Activated gamma-delta T cell treated with anti-CD3 and anti-CD28 coated beads, Interleukin-2, amount 50 U/mL, for 16 hours (primary cell): ENCODE measurements at regions not wholly inside any gene's neighbourhood (a gene's known extent, or its start where the extent isn't known, plus 50 kb on each side); places are given as distances from the start of the nearest gene placed in this dataset.

Experiments
- DNase-seq: peaks from one replicate; pipeline ENCODE4 v3.0.0-alpha.2; 2020; ENCODE audit warnings: low read depth

GRCh38 chr12:41762691-41763090 is 382.0 kb downstream of the GXYLT1 start:
- DNase-seq, result no peak

GRCh38 chr12:41745593-41745992 is 399.1 kb downstream of the GXYLT1 start:
- no peak for DNase-seq

GRCh38 chr12:41743835-41744234 is 400.8 kb downstream of the GXYLT1 start:
- no peak for DNase-seq

- DNase-seq, result no peak
Observed at GRCh38 chr12:41739066-41739465, 405.6 kb downstream of the GXYLT1 start.

- no peak for DNase-seq
Observed at GRCh38 chr12:41737423-41737822, 407.3 kb downstream of the GXYLT1 start.

GRCh38 chr12:41736436-41736835 is 408.2 kb downstream of the GXYLT1 start:
- no peak for DNase-seq

GRCh38 chr12:41731691-41732090 is 413.0 kb downstream of the GXYLT1 start:
- DNase-seq, result no peak

GRCh38 chr12:41731061-41731460 is 413.6 kb downstream of the GXYLT1 start:
- DNase-seq, result no peak

GRCh38 chr12:41724216-41724615 is 420.5 kb downstream of the GXYLT1 start:
- DNase-seq, result no peak

- no peak for DNase-seq
Observed at GRCh38 chr12:41719214-41719613, 425.5 kb downstream of the GXYLT1 start.

- no peak for DNase-seq
Observed at GRCh38 chr12:41715256-41715655, 429.4 kb downstream of the GXYLT1 start.

- DNase-seq, result no peak
Observed at GRCh38 chr12:41709463-41710285, 435.0 kb downstream of the GXYLT1 start.

GRCh38 chr12:41709012-41709411 is 435.7 kb downstream of the GXYLT1 start:
- DNase-seq, result no peak

- no peak for DNase-seq
Observed at GRCh38 chr12:41706376-41706775, 438.3 kb downstream of the GXYLT1 start.

GRCh38 chr12:41701943-41702601 is 442.6 kb downstream of the GXYLT1 start:
- no peak for DNase-seq

- no peak for DNase-seq
Observed at GRCh38 chr12:41700940-41701339, 443.7 kb downstream of the GXYLT1 start.

GRCh38 chr12:41699658-41700057 is 445.0 kb downstream of the GXYLT1 start:
- no peak for DNase-seq

GRCh38 chr12:41697161-41697560 is 447.5 kb downstream of the GXYLT1 start:
- DNase-seq, result no peak

- no peak for DNase-seq
Observed at GRCh38 chr12:41684997-41685396, 459.7 kb downstream of the GXYLT1 start.

- DNase-seq, result no peak
Observed at GRCh38 chr12:41683513-41684240, 461.0 kb downstream of the GXYLT1 start.

GRCh38 chr12:41683023-41683422 is 461.7 kb downstream of the GXYLT1 start:
- no peak for DNase-seq

GRCh38 chr12:41681898-41682297 is 462.8 kb downstream of the GXYLT1 start:
- no peak for DNase-seq

- no peak for DNase-seq
Observed at GRCh38 chr12:41680155-41680554, 464.5 kb downstream of the GXYLT1 start.
